DND-41 (cell line): ENCODE measurements at regions not wholly inside any gene's neighbourhood (a gene's known extent, or its start where the extent isn't known, plus 50 kb on each side); places are given as distances from the start of the nearest gene placed in this dataset.

Experiments
- ATAC-seq: fragments of 200-7000 bp; cut with Tn5 transposase; 3 replicates; pipeline ENCODE4 v1.9.1; 2021; ENCODE audit warnings: low read depth; ENCODE audit not compliant: insufficient read depth
- DNase-seq: peaks from one replicate; pipeline ENCODE4 v3.0.0-alpha.2; 2020
- H2AFZ ChIP-seq: 2 replicates; pipeline ENCODE4 v1.6.0; 2012; ENCODE audit warnings: low read depth, low read length
- H3K27ac ChIP-seq: 2 replicates; pipeline ENCODE4 v1.5.1; 2012; ENCODE audit warnings: low read length, inconsistent platforms
- H3K27me3 ChIP-seq: fragments of 200-600 bp; sonication (generic); 2 replicates; pipeline ENCODE4 v1.6.0; 2012; ENCODE audit warnings: low read length, mild to moderate bottlenecking, inconsistent platforms; ENCODE audit not compliant: insufficient read depth, poor library complexity
- H3K36me3 ChIP-seq: 2 replicates; pipeline ENCODE4 v1.5.1; 2012; ENCODE audit warnings: low read length, inconsistent platforms; ENCODE audit not compliant: insufficient read depth
- H3K4me1 ChIP-seq: 2 replicates; pipeline ENCODE4 v1.5.1; 2012; ENCODE audit warnings: mild to moderate bottlenecking, low read length; ENCODE audit not compliant: insufficient read depth
- H3K4me2 ChIP-seq: 2 replicates; pipeline ENCODE4 v1.6.0; 2012; ENCODE audit warnings: mild to moderate bottlenecking, moderate library complexity, low read length, inconsistent platforms; ENCODE audit not compliant: insufficient read depth
- H3K4me3 ChIP-seq, 2 experiments: fragments of 200-600 bp in 1 of 2; shearing (Covaris generic) in 1 of 2; 2 replicates each; pipeline ENCODE4 v1.5.1; 2012 to 2016; ENCODE audit warnings: inconsistent platforms in 2 of 2, low read length in 2 of 2, mild to moderate bottlenecking in 2 of 2, low read depth in 1 of 2, moderate library complexity in 1 of 2
- H3K79me2 ChIP-seq: 2 replicates; pipeline ENCODE4 v1.6.0; 2012; ENCODE audit warnings: low read length, inconsistent platforms; ENCODE audit not compliant: insufficient read depth
- H3K9ac ChIP-seq: 2 replicates; pipeline ENCODE4 v1.6.0; 2012; ENCODE audit warnings: low read depth, mild to moderate bottlenecking, inconsistent platforms, low read length, moderate library complexity
- H3K9me3 ChIP-seq: 2 replicates; pipeline ENCODE4 v1.5.1; 2012; ENCODE audit warnings: low read length, moderate library complexity, mild to moderate bottlenecking, inconsistent platforms; ENCODE audit not compliant: insufficient read depth, severe bottlenecking
- H4K20me1 ChIP-seq: 2 replicates; pipeline ENCODE4 v1.6.0; 2012; ENCODE audit warnings: low read length; ENCODE audit not compliant: insufficient read depth
- EZH2 ChIP-seq: IDR thresholded peaks from 3 replicates; pipeline ENCODE4 v1.6.1; 2012; ENCODE audit warnings: borderline replicate concordance, low read depth, mild to moderate bottlenecking, moderate library complexity, low read length, inconsistent platforms; ENCODE audit not compliant: severe bottlenecking
- TF ChIP-seq, protein P1 (sequence below): IDR thresholded peaks from 2 replicates; pipeline ENCODE4 v1.5.1; 2012; ENCODE audit warnings: borderline replicate concordance, low read length, moderate library complexity, mild to moderate bottlenecking; ENCODE audit not compliant: poor library complexity, severe bottlenecking; ENCODE audit errors: extremely low read depth

DNA sequence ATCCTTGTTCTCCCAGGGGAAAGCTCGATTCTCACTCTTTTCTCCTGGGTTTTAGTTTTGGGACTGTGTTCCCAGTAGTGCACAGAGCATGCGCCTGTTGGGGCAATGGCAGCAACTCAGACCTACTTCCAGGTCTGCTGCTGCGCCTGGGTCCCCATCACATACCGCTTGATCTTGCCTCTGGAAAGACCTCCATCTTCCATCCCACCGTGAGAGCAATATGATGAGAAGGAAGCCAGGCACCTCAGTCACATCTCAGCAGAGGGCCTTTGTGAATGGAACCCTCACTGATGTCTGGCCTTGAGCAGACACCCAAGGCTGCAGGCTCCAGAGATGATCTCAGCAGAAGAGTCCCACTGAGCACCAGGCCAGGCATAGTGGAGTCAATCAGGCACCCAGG lies 176.8 kb upstream of the ZNF507 start:
- no peak overlapping the region for H3K9ac ChIP-seq
- DNase-seq (no peak), ATAC-seq (no peak)
- H3K9me3 ChIP-seq, result no peaks in the 10 kb centered on the region
- H3K4me2 ChIP-seq, result no peak overlapping the region
- H3K27ac ChIP-seq, result no peak overlapping the region
- no peaks in the 10 kb centered on the region for H3K36me3 ChIP-seq
- H3K79me2 ChIP-seq, result no peaks in the 10 kb centered on the region
- H4K20me1 ChIP-seq, result no peaks in the 10 kb centered on the region
- TF ChIP-seq EZH2, result no peak
- TF ChIP-seq, protein P1, sequence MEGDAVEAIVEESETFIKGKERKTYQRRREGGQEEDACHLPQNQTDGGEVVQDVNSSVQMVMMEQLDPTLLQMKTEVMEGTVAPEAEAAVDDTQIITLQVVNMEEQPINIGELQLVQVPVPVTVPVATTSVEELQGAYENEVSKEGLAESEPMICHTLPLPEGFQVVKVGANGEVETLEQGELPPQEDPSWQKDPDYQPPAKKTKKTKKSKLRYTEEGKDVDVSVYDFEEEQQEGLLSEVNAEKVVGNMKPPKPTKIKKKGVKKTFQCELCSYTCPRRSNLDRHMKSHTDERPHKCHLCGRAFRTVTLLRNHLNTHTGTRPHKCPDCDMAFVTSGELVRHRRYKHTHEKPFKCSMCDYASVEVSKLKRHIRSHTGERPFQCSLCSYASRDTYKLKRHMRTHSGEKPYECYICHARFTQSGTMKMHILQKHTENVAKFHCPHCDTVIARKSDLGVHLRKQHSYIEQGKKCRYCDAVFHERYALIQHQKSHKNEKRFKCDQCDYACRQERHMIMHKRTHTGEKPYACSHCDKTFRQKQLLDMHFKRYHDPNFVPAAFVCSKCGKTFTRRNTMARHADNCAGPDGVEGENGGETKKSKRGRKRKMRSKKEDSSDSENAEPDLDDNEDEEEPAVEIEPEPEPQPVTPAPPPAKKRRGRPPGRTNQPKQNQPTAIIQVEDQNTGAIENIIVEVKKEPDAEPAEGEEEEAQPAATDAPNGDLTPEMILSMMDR, result no peak
- H2AFZ ChIP-seq, result no peak overlapping the region
- H3K27me3 ChIP-seq, result peaks cover 4% of the 10 kb centered on the region
- H3K4me3 ChIP-seq, result no peak overlapping the region
- no peaks in the 10 kb centered on the region for H3K4me1 ChIP-seq

DNA sequence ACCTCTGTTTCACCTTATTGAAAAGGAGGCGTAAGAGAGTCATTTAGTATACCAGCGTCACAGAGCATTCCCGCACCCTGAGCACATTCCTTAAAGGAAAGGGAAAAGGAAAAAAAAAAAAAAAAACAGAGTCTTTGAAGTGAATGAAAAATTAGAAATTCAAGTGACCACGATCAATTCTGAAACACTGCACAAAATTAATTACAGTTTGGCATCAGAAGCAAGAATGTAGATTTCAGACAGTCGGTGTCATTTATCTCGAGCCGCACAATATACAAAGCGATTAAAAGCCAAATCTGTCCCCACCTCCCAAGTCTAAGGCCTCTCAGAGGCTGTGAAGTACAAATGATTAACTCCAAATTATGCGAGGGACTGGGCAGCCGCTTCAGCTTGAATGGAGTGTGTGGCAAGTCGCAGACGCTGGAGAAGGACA lies 173.7 kb upstream of the ZNF507 start:
- no peak for ATAC-seq
- Histone ChIP-seq H3K27ac (no peak overlapping the region), H3K4me1 (no peaks in the 10 kb centered on the region), H3K36me3 (no peaks in the 10 kb centered on the region), H3K79me2 (no peaks in the 10 kb centered on the region), H4K20me1 (no peaks in the 10 kb centered on the region), H2AFZ (no peak overlapping the region), H3K4me2 (no peak overlapping the region), H3K9me3 (no peaks in the 10 kb centered on the region), H3K9ac (no peak overlapping the region), H3K27me3 (peaks cover 4% of the 10 kb centered on the region), H3K4me3 (no peak overlapping the region)
- TF ChIP-seq, protein P1, result no peak
- no peak for TF ChIP-seq EZH2
- DNase-seq, result no peak

DNA sequence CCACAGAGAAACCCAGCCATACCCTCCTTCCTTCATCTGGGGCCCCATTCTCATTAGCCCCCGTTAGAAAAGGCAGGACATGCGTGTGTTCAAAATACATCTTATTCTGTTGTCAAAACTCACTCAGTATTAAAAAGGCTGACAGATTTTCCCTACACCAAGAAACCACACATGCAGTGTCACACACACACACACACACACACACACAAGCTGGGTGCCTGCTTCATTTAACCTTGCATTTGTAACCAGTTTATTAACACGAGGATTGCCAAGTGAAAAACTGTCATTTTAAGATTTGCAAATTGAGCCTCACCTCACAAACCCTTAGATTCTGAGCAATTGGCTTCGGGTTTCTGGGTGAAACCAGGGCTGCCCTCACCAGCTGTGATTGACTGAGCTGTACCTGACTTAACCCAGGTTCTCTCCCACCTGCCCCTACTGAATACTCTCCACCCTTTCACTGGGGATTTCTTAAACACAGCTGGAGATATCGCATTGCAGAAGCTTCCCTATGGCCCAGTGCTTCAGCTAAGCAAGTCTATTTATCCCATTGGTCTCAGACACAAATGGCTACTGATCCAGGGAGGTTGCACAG lies 172.7 kb upstream of the ZNF507 start:
- Histone ChIP-seq H3K79me2 (no peaks in the 10 kb centered on the region), H2AFZ (no peak overlapping the region), H3K9me3 (no peaks in the 10 kb centered on the region), H3K27ac (no peak overlapping the region), H3K36me3 (no peaks in the 10 kb centered on the region), H3K9ac (no peak overlapping the region), H3K27me3 (peaks cover 4% of the 10 kb centered on the region), H3K4me2 (no peak overlapping the region), H3K4me1 (no peaks in the 10 kb centered on the region), H4K20me1 (no peaks in the 10 kb centered on the region), H3K4me3 (no peak overlapping the region)
- DNase-seq (no peak), ATAC-seq (no peak)
- TF ChIP-seq, protein P1, result no peak
- TF ChIP-seq EZH2, result no peak

DNA sequence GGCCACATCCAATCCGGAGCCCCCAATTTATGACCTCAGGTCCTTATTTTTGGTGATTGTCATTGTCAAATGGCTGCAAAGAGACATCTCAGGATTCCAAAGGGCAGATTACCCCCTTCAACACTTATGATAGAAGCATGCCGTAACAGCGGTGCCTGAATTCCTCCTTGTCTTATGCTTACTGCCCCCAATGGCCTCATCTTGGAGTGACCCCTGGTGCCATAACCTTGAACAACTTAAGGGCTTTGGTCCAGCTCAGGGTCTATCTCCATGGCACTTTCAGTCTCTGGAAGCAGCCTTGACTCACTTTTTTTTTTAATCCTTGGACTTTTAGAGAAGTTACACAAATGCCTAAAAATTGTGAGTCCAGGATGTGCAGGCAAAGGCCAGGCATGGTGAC lies 171.6 kb upstream of the ZNF507 start:
- Histone ChIP-seq H3K4me2 (no peak overlapping the region), H3K4me1 (no peaks in the 10 kb centered on the region), H3K27me3 (peaks cover 4% of the 10 kb centered on the region), H3K9me3 (no peaks in the 10 kb centered on the region), H4K20me1 (no peaks in the 10 kb centered on the region), H2AFZ (no peak overlapping the region), H3K36me3 (no peaks in the 10 kb centered on the region), H3K9ac (no peak overlapping the region), H3K4me3 (no peak overlapping the region), H3K79me2 (no peaks in the 10 kb centered on the region), H3K27ac (no peak overlapping the region)
- TF ChIP-seq, protein P1, result no peak
- no peak for TF ChIP-seq EZH2
- ATAC-seq (no peak), DNase-seq (no peak)
